ENCODE measurements at regions not wholly inside any gene's neighbourhood (a gene's known extent, or its start where the extent isn't known, plus 50 kb on each side); places are given as distances from the start of the nearest gene placed in this dataset.

DNA sequence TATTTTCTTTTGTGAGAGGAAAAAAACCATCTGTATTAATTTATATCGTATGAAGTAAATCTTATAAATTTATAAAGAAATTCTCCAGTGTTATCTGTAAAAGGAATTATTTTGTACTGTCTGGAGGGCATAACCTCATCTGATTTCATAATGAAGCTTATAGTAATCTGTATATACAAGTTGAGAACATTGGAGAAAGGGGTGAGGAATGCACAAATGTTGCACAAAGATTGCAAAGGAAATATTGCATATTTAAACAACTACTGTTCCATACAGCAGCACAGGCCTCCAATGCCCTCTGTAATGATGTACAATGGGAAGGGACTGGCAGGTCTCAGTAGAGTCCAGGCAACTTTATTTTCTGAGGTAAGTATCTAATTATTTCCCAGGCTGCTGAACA lies 50.8 kb upstream of the KCNJ16 start:
- Histone ChIP-seq H3K9me3 (ENCODE audit: control insufficient read depth, low read length) (no peaks in the 10 kb centered on the region), H3K4me1 (ENCODE audit: control insufficient read depth in 1 of 2, insufficient read depth in 2 of 2, low read length in 2 of 2) (peaks cover 0 to 3% of the 10 kb centered on the region in 2 donors), H3K27ac (ENCODE audit: low read depth in 1 of 2, low read length in 2 of 2) (no peak overlapping the region), H3K4me3 (ENCODE audit: low read length in 2 of 2) (no peak overlapping the region), H3K27me3 (ENCODE audit: control insufficient read depth in 1 of 2, insufficient read depth in 2 of 2, low read length in 1 of 2) (no peaks in the 10 kb centered on the region), H3K36me3 (ENCODE audit: control insufficient read depth in 1 of 2, insufficient read depth in 2 of 2, low read length in 1 of 2) (no peaks in the 10 kb centered on the region)
- DNase-seq, result no peak
- intact Hi-C loops (cut with DNase I), result no loop called here
- WGBS, 2 donors, result 88 to 93% methylated on average over 1 of the region's 1 CpG
- no peak for ATAC-seq (ENCODE audit: low FRiP score)

Measured in aorta (tissue), 5 donors.